ENCODE measurements at regions not wholly inside any gene's neighbourhood (a gene's known extent, or its start where the extent isn't known, plus 50 kb on each side); places are given as distances from the start of the nearest gene placed in this dataset.

GRCh38 chr1:18535391-18536210, 54.9 kb downstream of the KLHDC7A start:
- no peak overlapping the region for H3K4me3 ChIP-seq (ENCODE audit: low read depth, low read length)
- no peak for TF ChIP-seq CTCF (conservative IDR thresholded peaks at IDR 0.05; ENCODE audit: low read depth, low read length)
- DNase-seq (ENCODE audit: low read depth), result no peak

- DNase-seq (ENCODE audit: low read depth), result no peak
- TF ChIP-seq CTCF (conservative IDR thresholded peaks at IDR 0.05; ENCODE audit: low read depth, low read length), result no peak
These were observed 55.6 kb downstream of the KLHDC7A start for GRCh38 chr1:18536356-18536755.

GRCh38 chr1:18536915-18537314, 56.2 kb downstream of the KLHDC7A start:
- H3K4me3 ChIP-seq (ENCODE audit: low read depth, low read length), result no peak overlapping the region
- no peak for DNase-seq (ENCODE audit: low read depth)
- TF ChIP-seq CTCF (conservative IDR thresholded peaks at IDR 0.05; ENCODE audit: low read depth, low read length), result no peak

More at GRCh38 chr1:18536356-18536755, 55.6 kb downstream of the KLHDC7A start:
- no peak overlapping the region for H3K4me3 ChIP-seq (ENCODE audit: low read depth, low read length)

GRCh38 chr1:18537386-18538306, 56.9 kb downstream of the KLHDC7A start:
- no peak for DNase-seq (ENCODE audit: low read depth)
- no peak overlapping the region for H3K4me3 ChIP-seq (ENCODE audit: low read depth, low read length)
- TF ChIP-seq CTCF (conservative IDR thresholded peaks at IDR 0.05; ENCODE audit: low read depth, low read length), result no peak

GRCh38 chr1:18539171-18539570, 58.4 kb downstream of the KLHDC7A start:
- TF ChIP-seq CTCF (conservative IDR thresholded peaks at IDR 0.05; ENCODE audit: low read depth, low read length), result no peak
- DNase-seq (ENCODE audit: low read depth), result no peak
- no peak overlapping the region for H3K4me3 ChIP-seq (ENCODE audit: low read depth, low read length)

- no peak overlapping the region for H3K4me3 ChIP-seq (ENCODE audit: low read depth, low read length)
- DNase-seq (ENCODE audit: low read depth), result no peak
- no peak for TF ChIP-seq CTCF (conservative IDR thresholded peaks at IDR 0.05; ENCODE audit: low read depth, low read length)
These were observed 59.5 kb downstream of the KLHDC7A start for GRCh38 chr1:18540136-18540765.
